Cardiac muscle cell (in vitro differentiated cells and primary cell): ENCODE measurements at regions not wholly inside any gene's neighbourhood (a gene's known extent, or its start where the extent isn't known, plus 50 kb on each side); places are given as distances from the start of the nearest gene placed in this dataset.

Source experiments
- DNase-seq, 2 donors: peaks; one replicate each; pipeline versions ENCODE4 v3.0.0 to v3.0.0-alpha.2; 2010 to 2017; ENCODE audit warnings: low read depth in 1 of 2, low spot score in 1 of 2
- H3K27ac ChIP-seq: fragments of 200-600 bp; sonication (generic); 2 replicates; pipeline ENCODE4 v1.5.1; 2016
- H3K27me3 ChIP-seq: fragments of 200-600 bp; sonication (generic); 2 replicates; pipeline ENCODE4 v1.6.0; 2016; ENCODE audit warnings: control low read depth
- H3K36me3 ChIP-seq: fragments of 200-600 bp; sonication (generic); 2 replicates; pipeline ENCODE4 v1.5.1; 2016; ENCODE audit warnings: control low read depth
- H3K4me1 ChIP-seq: fragments of 200-600 bp; sonication (generic); 2 replicates; pipeline ENCODE4 v1.8.1; 2017; ENCODE audit warnings: low read depth, mild to moderate bottlenecking, mixed run types
- H3K4me3 ChIP-seq: fragments of 200-600 bp; sonication (generic); 2 replicates; pipeline ENCODE4 v1.5.1; 2016; ENCODE audit warnings: mild to moderate bottlenecking
- H3K9me3 ChIP-seq: fragments of 200-600 bp; sonication (generic); 2 replicates; pipeline ENCODE4 v1.5.1; 2017; ENCODE audit warnings: low read depth, mild to moderate bottlenecking, control low read depth
- CTCF ChIP-seq: IDR thresholded peaks from 2 replicates; pipeline ENCODE4 v1.5.1; 2012; ENCODE audit warnings: low read depth, mild to moderate bottlenecking, low read length

GRCh38 chr6:54772610-54773009, 74.0 kb upstream of the FAM83B start:
- no peak for TF ChIP-seq CTCF
- H3K27ac ChIP-seq = no peak overlapping the region
- H3K27me3 ChIP-seq = no peaks in the 10 kb centered on the region
- H3K9me3 ChIP-seq = no peaks in the 10 kb centered on the region
- no peaks in the 10 kb centered on the region for H3K4me1 ChIP-seq
- no peaks in the 10 kb centered on the region for H3K36me3 ChIP-seq
- H3K4me3 ChIP-seq = no peak overlapping the region
- DNase-seq = no peak

GRCh38 chr6:54775576-54775975, 71.0 kb upstream of the FAM83B start:
- H3K27ac ChIP-seq = no peak overlapping the region
- H3K4me1 ChIP-seq = no peaks in the 10 kb centered on the region
- H3K9me3 ChIP-seq = no peaks in the 10 kb centered on the region
- TF ChIP-seq CTCF = no peak
- H3K36me3 ChIP-seq = no peaks in the 10 kb centered on the region
- no peak overlapping the region for H3K4me3 ChIP-seq
- H3K27me3 ChIP-seq = no peaks in the 10 kb centered on the region
- peak in 1 of 2 donors; percentile 53 for DNase-seq

- H3K4me1 ChIP-seq = no peaks in the 10 kb centered on the region
- H3K27ac ChIP-seq = no peak overlapping the region
- H3K4me3 ChIP-seq = no peak overlapping the region
- no peaks in the 10 kb centered on the region for H3K27me3 ChIP-seq
- no peaks in the 10 kb centered on the region for H3K36me3 ChIP-seq
- peak in 1 of 2 donors; percentile 13 for DNase-seq
- TF ChIP-seq CTCF = no peak
- H3K9me3 ChIP-seq = no peaks in the 10 kb centered on the region
Measured at GRCh38 chr6:54776891-54777290, 69.7 kb upstream of the FAM83B start.

GRCh38 chr6:54778731-54779130, 67.8 kb upstream of the FAM83B start:
- Histone ChIP-seq H3K27ac (no peak overlapping the region), H3K27me3 (no peaks in the 10 kb centered on the region), H3K4me3 (no peak overlapping the region), H3K9me3 (no peaks in the 10 kb centered on the region), H3K4me1 (no peaks in the 10 kb centered on the region), H3K36me3 (no peaks in the 10 kb centered on the region)
- TF ChIP-seq CTCF = no peak
- no peak for DNase-seq

GRCh38 chr6:54784011-54784410, 62.6 kb upstream of the FAM83B start:
- H3K4me3 ChIP-seq = no peak overlapping the region
- H3K27ac ChIP-seq = no peak overlapping the region
- H3K36me3 ChIP-seq = no peaks in the 10 kb centered on the region
- TF ChIP-seq CTCF = no peak
- no peaks in the 10 kb centered on the region for H3K4me1 ChIP-seq
- no peaks in the 10 kb centered on the region for H3K27me3 ChIP-seq
- no peak for DNase-seq
- no peaks in the 10 kb centered on the region for H3K9me3 ChIP-seq

- TF ChIP-seq CTCF = no peak
- DNase-seq = no peak
- Histone ChIP-seq H3K9me3 (no peaks in the 10 kb centered on the region), H3K27ac (no peak overlapping the region), H3K4me1 (no peaks in the 10 kb centered on the region), H3K4me3 (no peak overlapping the region), H3K36me3 (no peaks in the 10 kb centered on the region), H3K27me3 (no peaks in the 10 kb centered on the region)
Measured at GRCh38 chr6:54786154-54786553, 60.4 kb upstream of the FAM83B start.
